H1 (cell line): ENCODE measurements at regions not wholly inside any gene's neighbourhood (a gene's known extent, or its start where the extent isn't known, plus 50 kb on each side); places are given as distances from the start of the nearest gene placed in this dataset.

Experiments used
- CTCF ChIA-PET: fragments of 300-600 bp; sonication (Branson Sonifier 250); formaldehyde crosslinking; loops from one replicate; lab custom pipeline; 2021; ENCODE audit not compliant: partially characterized antibody; lab: Charles Lee
- POLR2A ChIA-PET: fragments of 300-600 bp; sonication (Branson Sonifier 250); formaldehyde crosslinking; loops from one replicate; lab custom pipeline; 2021; ENCODE audit warnings: inconsistent platforms; ENCODE audit not compliant: partially characterized antibody; lab: Charles Lee
- DNase-seq, 2 experiments: peaks; one replicate each; pipeline versions ENCODE4 v3.0.0 to v3.0.0-alpha.2; 2010 to 2022; ENCODE audit warnings: low spot score in 2 of 2, low read depth in 1 of 2, mixed read lengths in 1 of 2
- FAIRE-seq: peaks from 2 replicates; lab custom pipeline; 2011; peaks lifted over from hg19 to GRCh38; lab: Jason Lieb, UNC
- H2AFZ ChIP-seq: 2 replicates; pipeline ENCODE4 v1.8.1; 2012; ENCODE audit warnings: low read length, inconsistent platforms
- H2AK5ac ChIP-seq: 2 replicates; pipeline ENCODE4 v1.6.1; 2013; ENCODE audit warnings: low read depth, low read length
- H2BK120ac ChIP-seq: replicated peaks from 2 replicates; pipeline ENCODE3; 2013; ENCODE audit warnings: low read depth, low read length, inconsistent platforms
- H2BK12ac ChIP-seq: 2 replicates; pipeline ENCODE4 v1.6.1; 2013; ENCODE audit warnings: low read depth, low read length
- H2BK15ac ChIP-seq: 2 replicates; pipeline ENCODE4 v1.6.1; 2013; ENCODE audit warnings: low read length
- H2BK20ac ChIP-seq: 2 replicates; pipeline ENCODE4 v1.6.1; 2013; ENCODE audit warnings: low read length
- H2BK5ac ChIP-seq: 2 replicates; pipeline ENCODE4 v1.6.1; 2013; ENCODE audit warnings: low read depth, low read length
- H3K14ac ChIP-seq: 2 replicates; pipeline ENCODE4 v1.6.1; 2013; ENCODE audit warnings: inconsistent platforms; ENCODE audit not compliant: insufficient read length
- H3K18ac ChIP-seq: 2 replicates; pipeline ENCODE4 v1.6.1; 2013; ENCODE audit warnings: low read length; ENCODE audit errors: extremely low read depth
- H3K23ac ChIP-seq: 2 replicates; pipeline ENCODE4 v1.6.1; 2013; ENCODE audit warnings: inconsistent platforms; ENCODE audit not compliant: insufficient read length
- H3K23me2 ChIP-seq: 2 replicates; pipeline ENCODE4 v1.6.1; 2013; ENCODE audit warnings: low read depth, low read length
- H3K27ac ChIP-seq: 2 replicates; pipeline ENCODE4 v1.6.1; 2011; ENCODE audit warnings: low read depth, low read length, inconsistent platforms
- H3K27me3 ChIP-seq, 4 experiments: replicated peaks in 1 of 4; 1 replicate in 1 of 4; 2 replicates in 3 of 4; pipeline versions ENCODE4 v1.6.1 to v1.8.1; 2011 to 2013; ENCODE audit warnings: low read length in 3 of 4, mild to moderate bottlenecking in 3 of 4, inconsistent platforms in 2 of 4, mixed read lengths in 2 of 4, moderate library complexity in 1 of 4; ENCODE audit not compliant: control insufficient read depth in 3 of 4, insufficient read depth in 3 of 4; ENCODE audit errors: extremely low read depth in 1 of 4
- H3K36me3 ChIP-seq, 4 experiments: 2 replicates each; pipeline versions ENCODE4 v1.6.1 to v1.8.1; 2011 to 2013; ENCODE audit warnings: mild to moderate bottlenecking in 4 of 4, low read length in 3 of 4, moderate library complexity in 2 of 4, control low read depth in 1 of 4, inconsistent platforms in 1 of 4; ENCODE audit not compliant: insufficient read depth in 4 of 4, control insufficient read depth in 2 of 4
- H3K4ac ChIP-seq: replicated peaks from 2 replicates; pipeline ENCODE3; 2013; ENCODE audit warnings: low read length, low read depth, mixed read lengths, inconsistent platforms; ENCODE audit not compliant: insufficient read length
- H3K4me1 ChIP-seq, 4 experiments: replicated peaks in 1 of 4; 1 replicate in 1 of 4; 2 replicates in 3 of 4; pipeline versions ENCODE4 v1.6.1 to v1.8.1; 2011 to 2013; ENCODE audit warnings: low read length in 3 of 4, inconsistent platforms in 2 of 4, mixed read lengths in 1 of 4; ENCODE audit not compliant: insufficient read depth in 4 of 4, control insufficient read depth in 3 of 4
- H3K4me2 ChIP-seq, 2 experiments: 2 replicates each; pipeline versions ENCODE4 v1.6.1 to v1.8.1; 2011 to 2013; ENCODE audit warnings: low read depth in 2 of 2, low read length in 2 of 2, control low read depth in 1 of 2, inconsistent platforms in 1 of 2, mild to moderate bottlenecking in 1 of 2; ENCODE audit not compliant: insufficient read depth in 1 of 2
- H3K4me3 ChIP-seq, 4 experiments: fragments of 200-600, 300-600 bp in 1 of 4; sonication (generic), shearing (Covaris generic), sonication (Bioruptor Twin) in 1 of 4; 2 replicates each; pipeline versions ENCODE4 v1.5.1 to v1.8.1; 2011 to 2016; ENCODE audit warnings: low read length in 4 of 4, low read depth in 3 of 4, control low read depth in 2 of 4, inconsistent platforms in 2 of 4, mild to moderate bottlenecking in 2 of 4, mixed read lengths in 1 of 4, moderate library complexity in 1 of 4; ENCODE audit not compliant: insufficient read depth in 2 of 4; ENCODE audit errors: extremely low read depth in 1 of 4
- H3K56ac ChIP-seq: replicated peaks from 2 replicates; pipeline ENCODE3; 2013; ENCODE audit warnings: low read depth, mild to moderate bottlenecking, mixed read lengths, low read length, inconsistent platforms; ENCODE audit not compliant: insufficient read length
- H3K79me1 ChIP-seq: 2 replicates; pipeline ENCODE4 v1.6.1; 2013; ENCODE audit warnings: low read depth, low read length, control low read depth
- H3K79me2 ChIP-seq, 2 experiments: 2 replicates each; pipeline versions ENCODE4 v1.6.1 to v1.8.1; 2012 to 2013; ENCODE audit warnings: low read length in 2 of 2, mild to moderate bottlenecking in 2 of 2, inconsistent platforms in 1 of 2; ENCODE audit not compliant: insufficient read depth in 2 of 2, control insufficient read depth in 1 of 2
- H3K9ac ChIP-seq, 4 experiments: replicated peaks in 1 of 4; 1 replicate in 1 of 4; 2 replicates in 3 of 4; pipeline versions ENCODE4 v1.6.1 to v1.8.1; 2011 to 2013; ENCODE audit warnings: low read depth in 3 of 4, low read length in 3 of 4, control low read depth in 2 of 4, mild to moderate bottlenecking in 2 of 4, moderate library complexity in 2 of 4, inconsistent platforms in 1 of 4; ENCODE audit errors: extremely low read depth in 1 of 4
- H3K9me3 ChIP-seq, 2 experiments: 2 replicates each; pipeline versions ENCODE4 v1.6.1 to v1.8.1; 2012 to 2013; ENCODE audit warnings: mild to moderate bottlenecking in 2 of 2, moderate library complexity in 2 of 2, control low read depth in 1 of 2, inconsistent platforms in 1 of 2, low read depth in 1 of 2, low read length in 1 of 2, mixed read lengths in 1 of 2; ENCODE audit not compliant: insufficient read depth in 2 of 2
- H4K20me1 ChIP-seq, 2 experiments: replicated peaks in 1 of 2; 2 replicates each; pipeline versions ENCODE3 to v1.8.1; 2011 to 2013; ENCODE audit warnings: inconsistent platforms in 2 of 2, low read length in 2 of 2, mild to moderate bottlenecking in 1 of 2; ENCODE audit not compliant: insufficient read depth in 2 of 2, control insufficient read depth in 1 of 2
- H4K5ac ChIP-seq: 2 replicates; pipeline ENCODE4 v1.6.1; 2013; ENCODE audit warnings: low read length, low read depth, mixed read lengths, inconsistent platforms; ENCODE audit not compliant: insufficient read length
- H4K8ac ChIP-seq: 2 replicates; pipeline ENCODE4 v1.8.0; 2013; ENCODE audit warnings: mild to moderate bottlenecking, moderate library complexity, low read length, inconsistent platforms; ENCODE audit not compliant: insufficient read depth; ENCODE audit errors: extremely low read depth
- H4K91ac ChIP-seq: replicated peaks from 2 replicates; pipeline ENCODE3; 2013; ENCODE audit warnings: low read length, mixed read lengths, inconsistent platforms; ENCODE audit not compliant: insufficient read length
- CBX5 ChIP-seq: fragments of 300-800, 300-1000 bp; sonication (generic); IDR thresholded peaks from 2 replicates; pipeline ENCODE4 v1.7.1; 2016; ENCODE audit warnings: antibody characterized with exemption, low read length, low read depth
- CTCF ChIP-seq, 3 experiments: IDR thresholded peaks; 1 replicate in 2 of 3; 2 replicates in 1 of 3; pipeline versions ENCODE4 v1.5.1 to v1.6.1; 2011; ENCODE audit warnings: low read length in 3 of 3, mild to moderate bottlenecking in 3 of 3, inconsistent platforms in 2 of 3, low read depth in 1 of 3, moderate library complexity in 1 of 3; ENCODE audit not compliant: insufficient read depth in 1 of 3; ENCODE audit errors: control extremely low read depth in 1 of 3
- MAFK ChIP-seq: IDR thresholded peaks from 2 replicates; pipeline ENCODE4 v1.6.1; 2012; ENCODE audit warnings: low read depth, mild to moderate bottlenecking, improper control_type of control experiment, low read length
- NRF1 ChIP-seq: IDR thresholded peaks from 2 replicates; pipeline ENCODE4 v1.6.1; 2011; ENCODE audit warnings: mild to moderate bottlenecking, low read depth, low read length, improper control_type of control experiment
- RAD21 ChIP-seq, 2 experiments: IDR thresholded peaks in 1 of 2; conservative IDR thresholded peaks in 1 of 2; 2 replicates each; pipeline ENCODE4 v1.6.1; 2011; ENCODE audit warnings: low read depth in 2 of 2, low read length in 2 of 2, improper control_type of control experiment in 1 of 2, inconsistent platforms in 1 of 2, mild to moderate bottlenecking in 1 of 2, moderate library complexity in 1 of 2
- RXRA ChIP-seq: IDR thresholded peaks from 2 replicates; pipeline ENCODE4 v1.6.1; 2011; ENCODE audit warnings: low read depth, mild to moderate bottlenecking, low read length, moderate library complexity; ENCODE audit not compliant: insufficient read depth
- SP1 ChIP-seq: IDR thresholded peaks from 2 replicates; pipeline ENCODE4 v1.6.1; 2011; ENCODE audit warnings: low read depth, low read length
- SRF ChIP-seq: IDR thresholded peaks from 2 replicates; pipeline ENCODE4 v1.6.1; 2011; ENCODE audit warnings: mild to moderate bottlenecking, low read depth, low read length, moderate library complexity
- TAF7 ChIP-seq: optimal IDR thresholded peaks from 2 replicates; pipeline ENCODE3; 2011; ENCODE audit warnings: low read depth, mild to moderate bottlenecking, inconsistent platforms, low read length, moderate library complexity, borderline replicate concordance
- TEAD4 ChIP-seq: IDR thresholded peaks from 2 replicates; pipeline ENCODE4 v1.6.1; 2012; ENCODE audit warnings: low read depth, low read length, inconsistent platforms, mixed read lengths
- USF2 ChIP-seq: IDR thresholded peaks from 2 replicates; pipeline ENCODE4 v1.6.1; 2011; ENCODE audit warnings: low read length, improper control_type of control experiment
- WGBS, 2 experiments: shearing (Covaris generic) in 1 of 2; methylation state at CpG; one replicate each; pipeline versions ENCODE4 v1.1.6 to v1.1.7; 2013 to 2015; ENCODE audit warnings: low lambda C conversion rate in 2 of 2, mixed read lengths in 2 of 2, inconsistent platforms in 1 of 2, low coverage in 1 of 2, missing lambda C conversion rate in 1 of 2; ENCODE audit not compliant: insufficient replicate concordance in 2 of 2, insufficient coverage in 1 of 2, insufficient read length in 1 of 2; ENCODE audit errors: extremely low coverage in 1 of 2, missing lambda C conversion rate in 1 of 2; 5-methylcytosine and 5-hydroxymethylcytosine counted together

- no peak overlapping the region for H3K4me3 ChIP-seq
- no peaks in the 10 kb centered on the region for H3K36me3 ChIP-seq
- no peaks in the 10 kb centered on the region for H3K4me1 ChIP-seq
- peaks cover 0 to 3% of the 10 kb centered on the region in 2 experiments; a peak in 1 of 4 replicates for H3K9me3 ChIP-seq
- TF ChIP-seq NRF1 (no peak), CTCF (IDR thresholded peaks at IDR 0.05; ENCODE audit: control extremely low read depth in 1 of 3, insufficient read depth in 1 of 3, low read depth in 1 of 3, low read length in 3 of 3) (no peak), RAD21 (IDR thresholded peaks at IDR 0.05 in 1 of 2, conservative IDR thresholded peaks at IDR 0.05 in 1 of 2; ENCODE audit: low read depth in 2 of 2, low read length in 2 of 2) (no peak), SRF (no peak), USF2 (no peak), SP1 (no peak), MAFK (no peak), CBX5 (no peak), TAF7 (no peak), TEAD4 (no peak), RXRA (no peak)
- H4K20me1 ChIP-seq: no peaks in the 10 kb centered on the region
- ChIA-PET CTCF (interaction anchor here (1.0 to 2.0 kb wide), 2 partner anchors 9 to 11 kb away, joined by 3 to 9 read pairs; no protein-coding TSS in a partner anchor), POLR2A (no interaction called here)
- no peak overlapping the region for H2AK5ac ChIP-seq
- H3K27me3 ChIP-seq: no peaks in the 10 kb centered on the region
- no peak overlapping the region for H2BK20ac ChIP-seq
- no peak overlapping the region for H4K8ac ChIP-seq
- no peaks in the 10 kb centered on the region for H3K79me1 ChIP-seq
- H4K5ac ChIP-seq: no peak overlapping the region
- no peak overlapping the region for H3K9ac ChIP-seq
- no peak overlapping the region for H3K27ac ChIP-seq
- no peak overlapping the region for H3K18ac ChIP-seq
- H2BK15ac ChIP-seq: no peak overlapping the region
- no peak overlapping the region for H3K23ac ChIP-seq
- no peak overlapping the region for H3K4ac ChIP-seq
- DNase-seq (no peak), FAIRE-seq (no peak)
- no peak overlapping the region for H3K56ac ChIP-seq
- H3K14ac ChIP-seq: no peak overlapping the region
- H4K91ac ChIP-seq: no peak overlapping the region
- H2BK12ac ChIP-seq: no peak overlapping the region
- 91% methylated on average over 2 of the region's 2 CpGs; no CpG with 5 or more reads in 1 of the 2 experiments for WGBS, 2 experiments
- no peaks in the 10 kb centered on the region for H3K23me2 ChIP-seq
- no peaks in the 10 kb centered on the region for H3K79me2 ChIP-seq
- no peak overlapping the region for H2AFZ ChIP-seq
- H2BK120ac ChIP-seq: no peak overlapping the region
- H2BK5ac ChIP-seq: no peak overlapping the region
- no peak overlapping the region for H3K4me2 ChIP-seq
Observed at GRCh38 chr18:43651057-43651456, 373.8 kb upstream of the SYT4 start.
